H1 (cell line): ENCODE measurements at regions not wholly inside any gene's neighbourhood (a gene's known extent, or its start where the extent isn't known, plus 50 kb on each side); places are given as distances from the start of the nearest gene placed in this dataset.

ENCODE experiments used
- CTCF ChIA-PET: fragments of 300-600 bp; sonication (Branson Sonifier 250); formaldehyde crosslinking; loops from one replicate; lab custom pipeline; 2021; ENCODE audit not compliant: partially characterized antibody; lab: Charles Lee
- POLR2A ChIA-PET: fragments of 300-600 bp; sonication (Branson Sonifier 250); formaldehyde crosslinking; loops from one replicate; lab custom pipeline; 2021; ENCODE audit warnings: inconsistent platforms; ENCODE audit not compliant: partially characterized antibody; lab: Charles Lee
- DNase-seq, 2 experiments: peaks; one replicate each; pipeline versions ENCODE4 v3.0.0 to v3.0.0-alpha.2; 2010 to 2022; ENCODE audit warnings: low spot score in 2 of 2, low read depth in 1 of 2, mixed read lengths in 1 of 2
- FAIRE-seq: peaks from 2 replicates; lab custom pipeline; 2011; peaks lifted over from hg19 to GRCh38; lab: Jason Lieb, UNC
- H2AFZ ChIP-seq: 2 replicates; pipeline ENCODE4 v1.8.1; 2012; ENCODE audit warnings: low read length, inconsistent platforms
- H2AK5ac ChIP-seq: 2 replicates; pipeline ENCODE4 v1.6.1; 2013; ENCODE audit warnings: low read depth, low read length
- H2BK120ac ChIP-seq: replicated peaks from 2 replicates; pipeline ENCODE3; 2013; ENCODE audit warnings: low read depth, low read length, inconsistent platforms
- H2BK12ac ChIP-seq: 2 replicates; pipeline ENCODE4 v1.6.1; 2013; ENCODE audit warnings: low read depth, low read length
- H2BK15ac ChIP-seq: 2 replicates; pipeline ENCODE4 v1.6.1; 2013; ENCODE audit warnings: low read length
- H2BK20ac ChIP-seq: 2 replicates; pipeline ENCODE4 v1.6.1; 2013; ENCODE audit warnings: low read length
- H2BK5ac ChIP-seq: 2 replicates; pipeline ENCODE4 v1.6.1; 2013; ENCODE audit warnings: low read depth, low read length
- H3K14ac ChIP-seq: 2 replicates; pipeline ENCODE4 v1.6.1; 2013; ENCODE audit warnings: inconsistent platforms; ENCODE audit not compliant: insufficient read length
- H3K18ac ChIP-seq: 2 replicates; pipeline ENCODE4 v1.6.1; 2013; ENCODE audit warnings: low read length; ENCODE audit errors: extremely low read depth
- H3K23ac ChIP-seq: 2 replicates; pipeline ENCODE4 v1.6.1; 2013; ENCODE audit warnings: inconsistent platforms; ENCODE audit not compliant: insufficient read length
- H3K23me2 ChIP-seq: 2 replicates; pipeline ENCODE4 v1.6.1; 2013; ENCODE audit warnings: low read depth, low read length
- H3K27ac ChIP-seq: 2 replicates; pipeline ENCODE4 v1.6.1; 2011; ENCODE audit warnings: low read depth, low read length, inconsistent platforms
- H3K27me3 ChIP-seq, 4 experiments: replicated peaks in 1 of 4; 1 replicate in 1 of 4; 2 replicates in 3 of 4; pipeline versions ENCODE4 v1.6.1 to v1.8.1; 2011 to 2013; ENCODE audit warnings: low read length in 3 of 4, mild to moderate bottlenecking in 3 of 4, inconsistent platforms in 2 of 4, mixed read lengths in 2 of 4, moderate library complexity in 1 of 4; ENCODE audit not compliant: control insufficient read depth in 3 of 4, insufficient read depth in 3 of 4; ENCODE audit errors: extremely low read depth in 1 of 4
- H3K36me3 ChIP-seq, 4 experiments: 2 replicates each; pipeline versions ENCODE4 v1.6.1 to v1.8.1; 2011 to 2013; ENCODE audit warnings: mild to moderate bottlenecking in 4 of 4, low read length in 3 of 4, moderate library complexity in 2 of 4, control low read depth in 1 of 4, inconsistent platforms in 1 of 4; ENCODE audit not compliant: insufficient read depth in 4 of 4, control insufficient read depth in 2 of 4
- H3K4ac ChIP-seq: replicated peaks from 2 replicates; pipeline ENCODE3; 2013; ENCODE audit warnings: low read length, low read depth, mixed read lengths, inconsistent platforms; ENCODE audit not compliant: insufficient read length
- H3K4me1 ChIP-seq, 4 experiments: replicated peaks in 1 of 4; 1 replicate in 1 of 4; 2 replicates in 3 of 4; pipeline versions ENCODE4 v1.6.1 to v1.8.1; 2011 to 2013; ENCODE audit warnings: low read length in 3 of 4, inconsistent platforms in 2 of 4, mixed read lengths in 1 of 4; ENCODE audit not compliant: insufficient read depth in 4 of 4, control insufficient read depth in 3 of 4
- H3K4me2 ChIP-seq, 2 experiments: 2 replicates each; pipeline versions ENCODE4 v1.6.1 to v1.8.1; 2011 to 2013; ENCODE audit warnings: low read depth in 2 of 2, low read length in 2 of 2, control low read depth in 1 of 2, inconsistent platforms in 1 of 2, mild to moderate bottlenecking in 1 of 2; ENCODE audit not compliant: insufficient read depth in 1 of 2
- H3K4me3 ChIP-seq, 4 experiments: fragments of 200-600, 300-600 bp in 1 of 4; sonication (generic), shearing (Covaris generic), sonication (Bioruptor Twin) in 1 of 4; 2 replicates each; pipeline versions ENCODE4 v1.5.1 to v1.8.1; 2011 to 2016; ENCODE audit warnings: low read length in 4 of 4, low read depth in 3 of 4, control low read depth in 2 of 4, inconsistent platforms in 2 of 4, mild to moderate bottlenecking in 2 of 4, mixed read lengths in 1 of 4, moderate library complexity in 1 of 4; ENCODE audit not compliant: insufficient read depth in 2 of 4; ENCODE audit errors: extremely low read depth in 1 of 4
- H3K56ac ChIP-seq: replicated peaks from 2 replicates; pipeline ENCODE3; 2013; ENCODE audit warnings: low read depth, mild to moderate bottlenecking, mixed read lengths, low read length, inconsistent platforms; ENCODE audit not compliant: insufficient read length
- H3K79me1 ChIP-seq: 2 replicates; pipeline ENCODE4 v1.6.1; 2013; ENCODE audit warnings: low read depth, low read length, control low read depth
- H3K79me2 ChIP-seq, 2 experiments: 2 replicates each; pipeline versions ENCODE4 v1.6.1 to v1.8.1; 2012 to 2013; ENCODE audit warnings: low read length in 2 of 2, mild to moderate bottlenecking in 2 of 2, inconsistent platforms in 1 of 2; ENCODE audit not compliant: insufficient read depth in 2 of 2, control insufficient read depth in 1 of 2
- H3K9ac ChIP-seq, 4 experiments: replicated peaks in 1 of 4; 1 replicate in 1 of 4; 2 replicates in 3 of 4; pipeline versions ENCODE4 v1.6.1 to v1.8.1; 2011 to 2013; ENCODE audit warnings: low read depth in 3 of 4, low read length in 3 of 4, control low read depth in 2 of 4, mild to moderate bottlenecking in 2 of 4, moderate library complexity in 2 of 4, inconsistent platforms in 1 of 4; ENCODE audit errors: extremely low read depth in 1 of 4
- H3K9me3 ChIP-seq, 2 experiments: 2 replicates each; pipeline versions ENCODE4 v1.6.1 to v1.8.1; 2012 to 2013; ENCODE audit warnings: mild to moderate bottlenecking in 2 of 2, moderate library complexity in 2 of 2, control low read depth in 1 of 2, inconsistent platforms in 1 of 2, low read depth in 1 of 2, low read length in 1 of 2, mixed read lengths in 1 of 2; ENCODE audit not compliant: insufficient read depth in 2 of 2
- H4K20me1 ChIP-seq, 2 experiments: replicated peaks in 1 of 2; 2 replicates each; pipeline versions ENCODE3 to v1.8.1; 2011 to 2013; ENCODE audit warnings: inconsistent platforms in 2 of 2, low read length in 2 of 2, mild to moderate bottlenecking in 1 of 2; ENCODE audit not compliant: insufficient read depth in 2 of 2, control insufficient read depth in 1 of 2
- H4K5ac ChIP-seq: 2 replicates; pipeline ENCODE4 v1.6.1; 2013; ENCODE audit warnings: low read length, low read depth, mixed read lengths, inconsistent platforms; ENCODE audit not compliant: insufficient read length
- H4K8ac ChIP-seq: 2 replicates; pipeline ENCODE4 v1.8.0; 2013; ENCODE audit warnings: mild to moderate bottlenecking, moderate library complexity, low read length, inconsistent platforms; ENCODE audit not compliant: insufficient read depth; ENCODE audit errors: extremely low read depth
- H4K91ac ChIP-seq: replicated peaks from 2 replicates; pipeline ENCODE3; 2013; ENCODE audit warnings: low read length, mixed read lengths, inconsistent platforms; ENCODE audit not compliant: insufficient read length
- ASH2L ChIP-seq: fragments of 200-600, 300-600 bp; sonication (generic); IDR thresholded peaks from one replicate; pipeline ENCODE4 v1.7.1; 2017; ENCODE audit warnings: low read length
- CBX5 ChIP-seq: fragments of 300-800, 300-1000 bp; sonication (generic); IDR thresholded peaks from 2 replicates; pipeline ENCODE4 v1.7.1; 2016; ENCODE audit warnings: antibody characterized with exemption, low read length, low read depth
- CTCF ChIP-seq, 3 experiments: IDR thresholded peaks; 1 replicate in 2 of 3; 2 replicates in 1 of 3; pipeline versions ENCODE4 v1.5.1 to v1.6.1; 2011; ENCODE audit warnings: low read length in 3 of 3, mild to moderate bottlenecking in 3 of 3, inconsistent platforms in 2 of 3, low read depth in 1 of 3, moderate library complexity in 1 of 3; ENCODE audit not compliant: insufficient read depth in 1 of 3; ENCODE audit errors: control extremely low read depth in 1 of 3
- EP300 ChIP-seq, 2 experiments: IDR thresholded peaks; 1 replicate in 1 of 2; 2 replicates in 1 of 2; pipeline ENCODE4 v1.6.1; 2011 to 2012; ENCODE audit warnings: low read depth in 2 of 2, low read length in 2 of 2, mild to moderate bottlenecking in 2 of 2, borderline replicate concordance in 1 of 2, inconsistent platforms in 1 of 2, moderate library complexity in 1 of 2
- FOSL1 ChIP-seq: IDR thresholded peaks from 2 replicates; pipeline ENCODE4 v1.6.1; 2011; ENCODE audit warnings: mild to moderate bottlenecking, low read depth, low read length, moderate library complexity; ENCODE audit not compliant: insufficient read depth
- JUND ChIP-seq: IDR thresholded peaks from 2 replicates; pipeline ENCODE4 v1.6.1; 2011; ENCODE audit warnings: mild to moderate bottlenecking, improper control_type of control experiment, low read length
- POLR2AphosphoS5 ChIP-seq: IDR thresholded peaks from 2 replicates; pipeline ENCODE4 v1.6.1; 2011; ENCODE audit warnings: low read depth, low read length
- RAD21 ChIP-seq, 2 experiments: IDR thresholded peaks in 1 of 2; conservative IDR thresholded peaks in 1 of 2; 2 replicates each; pipeline ENCODE4 v1.6.1; 2011; ENCODE audit warnings: low read depth in 2 of 2, low read length in 2 of 2, improper control_type of control experiment in 1 of 2, inconsistent platforms in 1 of 2, mild to moderate bottlenecking in 1 of 2, moderate library complexity in 1 of 2
- RBBP5 ChIP-seq: IDR thresholded peaks from 2 replicates; pipeline ENCODE4 v1.7.1; 2012; ENCODE audit warnings: low read depth, mild to moderate bottlenecking, inconsistent platforms, low read length, moderate library complexity, borderline replicate concordance
- SRF ChIP-seq: IDR thresholded peaks from 2 replicates; pipeline ENCODE4 v1.6.1; 2011; ENCODE audit warnings: mild to moderate bottlenecking, low read depth, low read length, moderate library complexity
- YY1 ChIP-seq: IDR thresholded peaks from 2 replicates; pipeline ENCODE4 v1.6.1; 2011; ENCODE audit warnings: low read depth, mild to moderate bottlenecking, low read length
- ZNF274 ChIP-seq: IDR thresholded peaks from 2 replicates; pipeline ENCODE4 v1.7.0; 2012; ENCODE audit warnings: low read length, borderline replicate concordance; ENCODE audit errors: extremely low read depth
- WGBS, 2 experiments: shearing (Covaris generic) in 1 of 2; methylation state at CpG; one replicate each; pipeline versions ENCODE4 v1.1.6 to v1.1.7; 2013 to 2015; ENCODE audit warnings: low lambda C conversion rate in 2 of 2, mixed read lengths in 2 of 2, inconsistent platforms in 1 of 2, low coverage in 1 of 2, missing lambda C conversion rate in 1 of 2; ENCODE audit not compliant: insufficient replicate concordance in 2 of 2, insufficient coverage in 1 of 2, insufficient read length in 1 of 2; ENCODE audit errors: extremely low coverage in 1 of 2, missing lambda C conversion rate in 1 of 2; 5-methylcytosine and 5-hydroxymethylcytosine counted together

DNA sequence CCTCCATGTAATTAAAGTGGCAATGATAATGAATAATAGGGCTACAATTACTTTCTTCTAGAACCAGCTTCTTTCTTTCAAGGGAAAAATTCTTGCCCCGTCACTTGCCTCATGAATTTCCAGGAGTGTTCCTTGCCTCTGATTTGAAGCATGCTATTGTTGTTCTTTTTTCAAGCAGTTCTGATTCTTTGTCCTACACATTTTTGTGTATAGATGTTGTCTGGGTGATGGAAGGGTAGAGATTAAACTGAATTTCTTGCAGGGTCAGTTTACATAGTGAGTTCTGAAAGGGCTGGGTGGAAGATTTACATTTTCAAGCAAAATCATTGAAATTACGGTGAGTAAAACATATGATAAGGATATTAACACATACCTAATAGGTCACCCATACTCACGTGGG is 107.0 kb upstream of the TENM3 start:
- Histone ChIP-seq H2AK5ac (no peak overlapping the region), H3K4me1 (peaks cover 4 to 12% (median 11%) of the 10 kb centered on the region in 4 experiments), H3K27me3 (peaks cover 0 to 13% (median 8%) of the 10 kb centered on the region in 4 experiments; a peak in 5 of 7 replicates), H3K4ac (no peak overlapping the region), H2BK120ac (no peak overlapping the region), H2AFZ (no peak overlapping the region), H3K56ac (no peak overlapping the region), H3K36me3 (no peaks in the 10 kb centered on the region), H3K23ac (no peak overlapping the region), H3K79me2 (no peaks in the 10 kb centered on the region), H3K18ac (no peak overlapping the region), H3K4me3 (no peak overlapping the region), H4K8ac (no peak overlapping the region), H3K14ac (no peak overlapping the region), H2BK12ac (no peak overlapping the region), H4K5ac (no peak overlapping the region), H4K20me1 (no peaks in the 10 kb centered on the region), H4K91ac (no peak overlapping the region), H3K9me3 (no peaks in the 10 kb centered on the region), H3K4me2 (no peak overlapping the region), H3K23me2 (no peaks in the 10 kb centered on the region; the same call in 1 of the 2 replicates), H3K9ac (no peak overlapping the region), H2BK20ac (no peak overlapping the region), H3K79me1 (no peaks in the 10 kb centered on the region), H2BK15ac (no peak overlapping the region), H3K27ac (no peak overlapping the region), H2BK5ac (no peak overlapping the region)
- DNase-seq (no peak), FAIRE-seq (no peak)
- WGBS, 2 experiments = 64% methylated on average over 3 of the region's 3 CpGs; no CpG with 5 or more reads in 1 of the 2 experiments
- POLR2A ChIA-PET = interaction anchor here (1.6 kb wide), 1 partner anchor 9 kb away, joined by 5 read pairs; no protein-coding TSS in a partner anchor
- CTCF ChIA-PET = no interaction called here
- TF ChIP-seq CBX5 (no peak), RBBP5 (no peak), JUND (no peak), EP300 (IDR thresholded peaks at IDR 0.05; ENCODE audit: borderline replicate concordance in 1 of 2, low read depth in 2 of 2, low read length in 2 of 2) (no peak), RAD21 (IDR thresholded peaks at IDR 0.05 in 1 of 2, conservative IDR thresholded peaks at IDR 0.05 in 1 of 2; ENCODE audit: low read depth in 2 of 2, low read length in 2 of 2) (no peak), YY1 (no peak), ASH2L (no peak), POLR2AphosphoS5 (no peak), ZNF274 (no peak), CTCF (IDR thresholded peaks at IDR 0.05; ENCODE audit: control extremely low read depth in 1 of 3, insufficient read depth in 1 of 3, low read depth in 1 of 3, low read length in 3 of 3) (no peak), FOSL1 (no peak), SRF (no peak)
